NB4 (cell line): ENCODE measurements at regions not wholly inside any gene's neighbourhood (a gene's known extent, or its start where the extent isn't known, plus 50 kb on each side); places are given as distances from the start of the nearest gene placed in this dataset.

Experiments used
- POLR2A ChIP-seq: IDR thresholded peaks from 2 replicates; pipeline ENCODE4 v1.6.1; 2011; ENCODE audit warnings: mild to moderate bottlenecking; ENCODE audit not compliant: insufficient read length; ENCODE audit errors: extremely low read depth
- TF ChIP-seq, protein P1 (sequence below): IDR thresholded peaks from one replicate; pipeline ENCODE4 v1.5.1; 2012; ENCODE audit warnings: low read depth, low read length
- TF ChIP-seq, protein P2 (sequence below): IDR thresholded peaks from 2 replicates; pipeline ENCODE4 v1.6.1; 2011; ENCODE audit warnings: low read depth, low read length

DNA sequence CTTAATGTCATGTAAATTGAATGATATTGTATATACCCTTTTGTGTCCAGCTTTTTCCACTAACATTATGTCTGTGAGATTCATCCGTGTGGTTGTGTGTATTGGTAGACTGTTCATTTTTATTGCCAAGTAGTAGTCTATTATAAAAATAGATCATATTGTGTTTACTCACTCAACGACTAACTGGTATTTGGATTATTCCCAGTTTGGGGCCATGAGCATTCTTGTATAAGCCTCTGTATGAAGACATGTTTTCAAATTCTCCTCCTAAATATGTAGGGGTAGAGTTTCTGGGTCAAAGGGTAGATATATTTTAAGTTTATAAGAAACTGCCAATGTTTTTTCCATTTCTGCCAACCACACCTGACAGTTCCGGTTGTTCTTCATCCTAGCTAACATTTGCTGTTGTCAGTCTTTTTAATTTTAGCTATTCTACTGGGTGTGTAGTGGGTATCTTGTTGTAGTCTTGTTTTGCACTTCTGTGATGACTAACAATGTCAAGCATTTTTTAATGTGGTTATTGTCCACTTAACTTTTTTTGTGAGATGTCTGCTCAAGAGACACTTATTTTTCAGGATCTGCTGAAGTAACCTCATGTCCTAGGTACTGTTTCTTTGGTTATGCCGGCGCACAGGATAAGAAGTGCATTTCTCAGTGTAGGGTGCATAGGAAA lies 93.2 kb downstream of the DACT1 start:
- TF ChIP-seq, protein P1, sequence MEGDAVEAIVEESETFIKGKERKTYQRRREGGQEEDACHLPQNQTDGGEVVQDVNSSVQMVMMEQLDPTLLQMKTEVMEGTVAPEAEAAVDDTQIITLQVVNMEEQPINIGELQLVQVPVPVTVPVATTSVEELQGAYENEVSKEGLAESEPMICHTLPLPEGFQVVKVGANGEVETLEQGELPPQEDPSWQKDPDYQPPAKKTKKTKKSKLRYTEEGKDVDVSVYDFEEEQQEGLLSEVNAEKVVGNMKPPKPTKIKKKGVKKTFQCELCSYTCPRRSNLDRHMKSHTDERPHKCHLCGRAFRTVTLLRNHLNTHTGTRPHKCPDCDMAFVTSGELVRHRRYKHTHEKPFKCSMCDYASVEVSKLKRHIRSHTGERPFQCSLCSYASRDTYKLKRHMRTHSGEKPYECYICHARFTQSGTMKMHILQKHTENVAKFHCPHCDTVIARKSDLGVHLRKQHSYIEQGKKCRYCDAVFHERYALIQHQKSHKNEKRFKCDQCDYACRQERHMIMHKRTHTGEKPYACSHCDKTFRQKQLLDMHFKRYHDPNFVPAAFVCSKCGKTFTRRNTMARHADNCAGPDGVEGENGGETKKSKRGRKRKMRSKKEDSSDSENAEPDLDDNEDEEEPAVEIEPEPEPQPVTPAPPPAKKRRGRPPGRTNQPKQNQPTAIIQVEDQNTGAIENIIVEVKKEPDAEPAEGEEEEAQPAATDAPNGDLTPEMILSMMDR: no peak
- no peak for TF ChIP-seq POLR2A
- TF ChIP-seq, protein P2, sequence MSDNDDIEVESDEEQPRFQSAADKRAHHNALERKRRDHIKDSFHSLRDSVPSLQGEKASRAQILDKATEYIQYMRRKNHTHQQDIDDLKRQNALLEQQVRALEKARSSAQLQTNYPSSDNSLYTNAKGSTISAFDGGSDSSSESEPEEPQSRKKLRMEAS: no peak
